ENCODE measurements at regions not wholly inside any gene's neighbourhood (a gene's known extent, or its start where the extent isn't known, plus 50 kb on each side); places are given as distances from the start of the nearest gene placed in this dataset.
"Not testable (repeated sequence)": the region's sequence is repeated elsewhere in the genome, so short reads cannot be mapped to it uniquely, and the experiment has no call there.

DNA sequence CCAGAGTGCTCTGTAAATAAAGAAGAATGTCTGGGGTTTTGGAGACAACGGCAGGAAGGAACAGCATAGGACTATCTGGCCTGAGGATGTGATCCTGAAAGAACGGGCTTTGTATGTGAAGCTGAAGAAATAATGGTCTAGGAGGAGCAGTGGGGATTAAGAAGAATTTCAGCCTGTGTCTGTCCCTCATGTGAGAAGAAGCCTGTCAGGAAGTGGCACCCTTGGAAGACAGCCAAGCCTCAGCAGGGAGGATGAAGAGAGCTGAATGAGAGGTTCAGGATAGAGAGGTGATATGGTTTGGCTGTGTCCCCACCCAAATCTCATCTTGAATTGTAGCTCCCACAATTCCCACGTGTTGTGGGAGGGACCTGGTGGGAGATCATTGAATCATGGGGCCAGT lies 56.9 kb upstream of the TCL1A start:
- TF ChIP-seq, protein P1, sequence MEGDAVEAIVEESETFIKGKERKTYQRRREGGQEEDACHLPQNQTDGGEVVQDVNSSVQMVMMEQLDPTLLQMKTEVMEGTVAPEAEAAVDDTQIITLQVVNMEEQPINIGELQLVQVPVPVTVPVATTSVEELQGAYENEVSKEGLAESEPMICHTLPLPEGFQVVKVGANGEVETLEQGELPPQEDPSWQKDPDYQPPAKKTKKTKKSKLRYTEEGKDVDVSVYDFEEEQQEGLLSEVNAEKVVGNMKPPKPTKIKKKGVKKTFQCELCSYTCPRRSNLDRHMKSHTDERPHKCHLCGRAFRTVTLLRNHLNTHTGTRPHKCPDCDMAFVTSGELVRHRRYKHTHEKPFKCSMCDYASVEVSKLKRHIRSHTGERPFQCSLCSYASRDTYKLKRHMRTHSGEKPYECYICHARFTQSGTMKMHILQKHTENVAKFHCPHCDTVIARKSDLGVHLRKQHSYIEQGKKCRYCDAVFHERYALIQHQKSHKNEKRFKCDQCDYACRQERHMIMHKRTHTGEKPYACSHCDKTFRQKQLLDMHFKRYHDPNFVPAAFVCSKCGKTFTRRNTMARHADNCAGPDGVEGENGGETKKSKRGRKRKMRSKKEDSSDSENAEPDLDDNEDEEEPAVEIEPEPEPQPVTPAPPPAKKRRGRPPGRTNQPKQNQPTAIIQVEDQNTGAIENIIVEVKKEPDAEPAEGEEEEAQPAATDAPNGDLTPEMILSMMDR (IDR thresholded peaks at IDR 0.05; ENCODE audit: borderline replicate concordance, insufficient read depth, low read depth, low read length), result no peak
- no peak overlapping the region for H3K4me3 ChIP-seq (ENCODE audit: low read depth, low read length)

DNA sequence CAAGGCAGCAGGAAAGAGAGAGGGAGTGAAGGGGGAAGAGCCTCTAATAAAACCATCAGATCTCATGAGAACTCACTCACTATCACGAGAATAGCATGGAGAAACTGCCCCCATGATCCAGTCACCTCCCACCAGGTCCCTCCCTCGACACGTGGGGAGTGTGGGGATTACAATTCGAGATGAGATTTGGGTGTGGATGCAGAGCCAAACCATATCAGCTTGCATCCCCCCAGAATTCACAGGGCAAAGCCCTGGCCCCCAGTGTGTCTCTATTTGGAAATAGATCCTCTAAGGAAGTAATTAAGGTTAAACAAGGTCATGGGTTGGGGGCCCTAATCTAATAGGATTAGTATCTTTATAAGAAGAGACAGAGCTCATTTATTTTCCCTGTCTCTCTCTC lies 56.1 kb upstream of the TCL1A start:
- TF ChIP-seq, protein P1 (IDR thresholded peaks at IDR 0.05; ENCODE audit: borderline replicate concordance, insufficient read depth, low read depth, low read length), result no peak
- no peak overlapping the region for H3K4me3 ChIP-seq (ENCODE audit: low read depth, low read length)

DNA sequence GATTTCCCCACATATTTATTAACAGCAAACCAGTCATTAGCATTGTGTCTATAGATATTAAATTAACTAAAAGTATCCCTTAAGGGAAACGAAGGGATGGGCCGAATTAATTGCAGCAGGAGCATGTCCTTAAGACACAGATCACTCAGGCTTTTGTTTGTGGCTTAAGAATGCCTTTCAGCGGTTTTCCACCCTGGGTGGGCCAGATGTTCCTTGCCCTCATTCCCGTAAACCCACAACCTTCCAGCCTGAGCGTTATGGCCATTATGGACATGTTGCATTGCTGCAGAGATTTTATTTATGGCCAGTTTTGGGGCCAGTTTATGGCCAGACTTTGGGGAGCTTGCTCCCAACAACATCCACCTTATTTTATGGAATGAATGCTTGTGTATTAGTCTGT lies 55.5 kb upstream of the TCL1A start:
- H3K4me3 ChIP-seq (ENCODE audit: low read depth, low read length), result not testable (repeated sequence)

DNA sequence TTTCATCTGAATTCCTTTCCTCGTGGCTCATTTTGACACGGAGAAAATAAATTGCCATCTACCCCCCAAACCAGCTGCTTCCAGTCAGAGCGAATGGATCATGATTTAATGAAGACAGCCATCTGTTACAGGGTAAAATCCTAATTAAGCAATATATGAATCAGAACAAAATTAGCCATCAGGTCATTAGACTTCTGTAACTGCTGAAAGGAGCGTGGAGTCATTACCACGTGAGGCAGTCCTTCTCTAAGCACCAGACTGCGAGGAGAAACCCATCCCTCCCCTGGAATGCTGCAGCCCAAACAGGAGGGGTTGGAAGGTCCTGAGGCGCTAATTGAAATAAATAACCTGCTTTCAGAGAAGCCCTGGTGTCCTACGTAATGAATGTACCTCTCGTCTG lies 51.1 kb upstream of the TCL1A start:
- TF ChIP-seq, protein P1 (IDR thresholded peaks at IDR 0.05; ENCODE audit: borderline replicate concordance, insufficient read depth, low read depth, low read length), result no peak

DNA sequence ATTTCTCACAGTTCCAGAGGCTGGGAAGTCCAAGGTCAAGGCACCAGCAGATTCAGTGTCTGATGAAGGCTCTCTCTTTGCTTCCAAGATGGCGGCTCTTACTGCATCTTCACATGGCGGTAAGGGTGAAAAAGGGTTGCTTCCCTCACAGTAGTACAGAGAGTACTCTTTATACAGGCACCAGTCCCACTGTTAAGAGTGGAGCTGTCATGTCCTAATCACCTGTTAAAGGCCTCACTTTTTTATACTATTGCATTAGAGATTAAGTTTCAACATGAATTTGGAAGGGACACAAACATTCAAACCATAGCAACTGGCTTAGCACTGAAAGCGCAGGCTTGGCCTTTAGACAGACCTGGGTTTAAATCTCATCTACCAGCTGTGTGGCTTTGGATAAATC lies 50.0 kb upstream of the TCL1A start:
- TF ChIP-seq, protein P1 (IDR thresholded peaks at IDR 0.05; ENCODE audit: borderline replicate concordance, insufficient read depth, low read depth, low read length), result no peak
- H3K4me3 ChIP-seq (ENCODE audit: low read depth, low read length), result no peak overlapping the region

More for the DNA sequence above, 51.1 kb upstream of the TCL1A start:
- H3K4me3 ChIP-seq (ENCODE audit: low read depth, low read length), result no peak overlapping the region

All from GM12875 (cell line).